Endodermal cell (in vitro differentiated cells): ENCODE measurements at regions not wholly inside any gene's neighbourhood (a gene's known extent, or its start where the extent isn't known, plus 50 kb on each side); places are given as distances from the start of the nearest gene placed in this dataset.

ENCODE experiments used
- DNase-seq: peaks from one replicate; pipeline ENCODE4 v3.0.0-alpha.2; 2017
- H3K27ac ChIP-seq: 2 replicates; pipeline ENCODE4 v1.5.1; 2013; ENCODE audit warnings: mild to moderate bottlenecking, low read depth, low read length, moderate library complexity
- H3K27me3 ChIP-seq: 2 replicates; pipeline ENCODE4 v1.6.1; 2013; ENCODE audit warnings: mild to moderate bottlenecking, low read length, moderate library complexity; ENCODE audit not compliant: insufficient read depth, control insufficient read depth, poor library complexity, severe bottlenecking
- H3K36me3 ChIP-seq: 2 replicates; pipeline ENCODE4 v1.7.0; 2013; ENCODE audit warnings: mild to moderate bottlenecking, low read length, moderate library complexity; ENCODE audit not compliant: control insufficient read depth, insufficient read depth
- H3K4me1 ChIP-seq: one replicate; pipeline ENCODE4 v1.7.0; 2013; ENCODE audit warnings: low read length; ENCODE audit not compliant: control insufficient read depth, insufficient read depth
- H3K4me3 ChIP-seq: 2 replicates; pipeline ENCODE4 v1.5.1; 2013; ENCODE audit warnings: mild to moderate bottlenecking, low read length, moderate library complexity
- H3K9ac ChIP-seq: 2 replicates; pipeline ENCODE4 v1.6.1; 2013; ENCODE audit warnings: mild to moderate bottlenecking, low read length, moderate library complexity; ENCODE audit not compliant: poor library complexity, severe bottlenecking; ENCODE audit errors: extremely low read depth
- H3K9me3 ChIP-seq: 2 replicates; pipeline ENCODE4 v1.6.1; 2013; ENCODE audit warnings: mild to moderate bottlenecking, low read length, moderate library complexity; ENCODE audit not compliant: control insufficient read depth
- H3K27ac Mint-ChIP-seq: 2 replicates; pipeline ENCODE4 v1.8.0; 2020; ENCODE audit warnings: mixed read lengths
- H3K27me3 Mint-ChIP-seq: 2 replicates; pipeline ENCODE4 v1.8.0; 2021; ENCODE audit warnings: mild to moderate bottlenecking, mixed read lengths; ENCODE audit not compliant: insufficient read depth
- H3K36me3 Mint-ChIP-seq: 2 replicates; pipeline ENCODE4 v1.8.0; 2020; ENCODE audit warnings: low read depth, mixed read lengths
- H3K4me1 Mint-ChIP-seq: 2 replicates; pipeline ENCODE4 v1.8.0; 2020; ENCODE audit warnings: mixed read lengths
- H3K4me3 Mint-ChIP-seq: 2 replicates; pipeline ENCODE4 v1.8.0; 2020; ENCODE audit warnings: mild to moderate bottlenecking, moderate library complexity, mixed read lengths
- H3K9me3 Mint-ChIP-seq: 2 replicates; pipeline ENCODE4 v1.8.0; 2020; ENCODE audit warnings: mild to moderate bottlenecking, mixed read lengths
- CTCF ChIP-seq: fragments of 200-600 bp; sonication (generic); conservative IDR thresholded peaks from 2 replicates; pipeline ENCODE4 v1.5.0; 2021; ENCODE audit warnings: antibody characterized with exemption, mild to moderate bottlenecking
- WGBS, 2 experiments: methylation state at CpG; one replicate each; pipeline versions ENCODE4 v1.1.5 to v1.1.7; 2013; ENCODE audit warnings: missing lambda C conversion rate in 2 of 2, mixed read lengths in 1 of 2; ENCODE audit not compliant: insufficient coverage in 1 of 2, insufficient read length in 1 of 2; 5-methylcytosine and 5-hydroxymethylcytosine counted together

DNA sequence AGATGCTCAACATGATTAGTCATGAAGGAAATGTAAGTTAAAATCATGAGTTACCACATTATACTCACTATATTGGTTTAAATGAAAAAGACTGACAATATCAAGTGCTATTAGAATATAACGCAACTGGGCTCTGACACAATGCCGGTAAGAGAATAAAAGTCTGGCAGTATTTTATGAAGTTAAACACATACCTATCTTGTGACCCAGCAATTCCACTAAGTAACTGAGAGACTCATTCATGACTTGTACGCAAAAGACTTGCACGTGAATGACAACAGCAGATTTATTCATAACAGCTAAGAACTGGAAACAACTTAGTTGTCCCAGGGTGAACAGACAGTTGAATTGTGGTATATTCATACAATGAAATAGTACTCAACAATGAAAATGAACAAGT, 342.1 kb downstream of the SLC4A3 start:
- Histone ChIP-seq H3K9me3 (no peaks in the 10 kb centered on the region), H3K4me3 (no peak overlapping the region), H3K36me3 (no peaks in the 10 kb centered on the region), H3K4me1 (peaks cover 18% of the 10 kb centered on the region), H3K9ac (no peak overlapping the region), H3K27ac (no peak overlapping the region), H3K27me3 (no peaks in the 10 kb centered on the region)
- Mint-ChIP-seq H3K36me3 (no peaks in the 10 kb centered on the region), H3K27me3 (peaks cover 3% of the 10 kb centered on the region), H3K9me3 (no peaks in the 10 kb centered on the region), H3K27ac (no peak overlapping the region), H3K4me1 (peaks cover 23% of the 10 kb centered on the region), H3K4me3 (no peak overlapping the region)
- 87 to 91% methylated on average over 4 of the region's 4 CpGs for whole genome bisulfite sequencing, 2 experiments
- TF ChIP-seq CTCF: no peak
- DNase-seq: no peak

DNA sequence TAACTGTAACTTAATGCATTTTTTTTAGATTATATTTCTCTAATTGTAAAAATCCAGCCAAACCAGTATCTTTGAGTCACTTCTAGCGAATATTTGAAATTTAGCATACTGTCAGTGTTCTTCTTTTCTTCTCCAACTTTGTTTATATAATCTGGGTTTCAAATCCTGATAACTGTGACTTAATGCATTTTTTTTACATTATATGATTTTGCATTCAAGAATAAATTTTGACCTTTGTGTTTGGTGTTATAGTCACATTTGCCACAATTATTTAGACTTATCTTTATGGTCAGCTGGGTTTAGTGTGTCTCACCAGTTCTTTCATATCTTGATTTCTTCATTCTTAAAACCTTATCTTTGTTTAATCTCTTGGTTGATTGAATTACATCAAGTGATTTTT, 345.7 kb downstream of the SLC4A3 start:
- Mint-ChIP-seq H3K27me3 (peaks cover 4% of the 10 kb centered on the region), H3K4me1 (peaks cover 3% of the 10 kb centered on the region), H3K4me3 (no peak overlapping the region), H3K36me3 (no peaks in the 10 kb centered on the region), H3K9me3 (peaks cover 9% of the 10 kb centered on the region), H3K27ac (no peak overlapping the region)
- Histone ChIP-seq H3K27ac (no peak overlapping the region), H3K9ac (no peak overlapping the region), H3K4me1 (no peaks in the 10 kb centered on the region), H3K36me3 (no peaks in the 10 kb centered on the region), H3K9me3 (peaks cover 2% of the 10 kb centered on the region), H3K4me3 (no peak overlapping the region), H3K27me3 (no peaks in the 10 kb centered on the region)
- TF ChIP-seq CTCF: no peak
- 94% methylated on average over 1 of the region's 1 CpG; no CpG with 5 or more reads in 1 of the 2 experiments for WGBS, 2 experiments
- no peak for DNase-seq

- DNase-seq: no peak
- no peak for TF ChIP-seq CTCF
- no peak overlapping the region for H3K27ac ChIP-seq
- peaks cover 3% of the 10 kb centered on the region for H3K4me1 Mint-ChIP-seq
- no peaks in the 10 kb centered on the region for H3K36me3 ChIP-seq
- H3K4me1 ChIP-seq: no peaks in the 10 kb centered on the region
- no peaks in the 10 kb centered on the region for H3K36me3 Mint-ChIP-seq
- 62 to 94% methylated on average over 2 of the region's 2 CpGs for WGBS, 2 experiments
- H3K9ac ChIP-seq: no peak overlapping the region
- peaks cover 5% of the 10 kb centered on the region for H3K27me3 Mint-ChIP-seq
- H3K4me3 ChIP-seq: no peak overlapping the region
- peaks cover 10% of the 10 kb centered on the region for H3K9me3 Mint-ChIP-seq
- peaks cover 4% of the 10 kb centered on the region for H3K9me3 ChIP-seq
- H3K27me3 ChIP-seq: no peaks in the 10 kb centered on the region
- no peak overlapping the region for H3K27ac Mint-ChIP-seq
- H3K4me3 Mint-ChIP-seq: no peak overlapping the region
Observed at GRCh38 chr2:219976871-219977270, 349.4 kb downstream of the SLC4A3 start.
